Right lobe of liver (tissue), 6 donors: ENCODE measurements at regions not wholly inside any gene's neighbourhood (a gene's known extent, or its start where the extent isn't known, plus 50 kb on each side); places are given as distances from the start of the nearest gene placed in this dataset.

ENCODE experiments used
- ATAC-seq, 4 donors: fragments of 200-7000 bp; cut with Tn5 transposase; one replicate each; pipeline ENCODE4 v1.9.1; 2020; ENCODE audit warnings: mild to moderate bottlenecking in 4 of 4, moderate library complexity in 4 of 4
- DNase-seq, 3 donors: peaks; one replicate each; pipeline ENCODE4 v3.0.0-alpha.2; 2020
- H3K27ac ChIP-seq, 3 donors: fragments of 200-600 bp; one replicate each; pipeline ENCODE4 v1.8.0; 2022
- H3K27me3 ChIP-seq, 2 donors: fragments of 200-600 bp; one replicate each; pipeline ENCODE4 v1.8.0; 2022
- H3K36me3 ChIP-seq, 4 donors: fragments of 200-600 bp; sonication (generic) in 1 of 4; one replicate each; pipeline versions ENCODE4 v1.5.1 to v1.8.0; 2017 to 2022; ENCODE audit warnings: control low read depth in 1 of 4
- H3K4me1 ChIP-seq, 4 donors: fragments of 200-600 bp; sonication (generic) in 1 of 4; one replicate each; pipeline versions ENCODE4 v1.5.1 to v1.8.0; 2017 to 2022; ENCODE audit warnings: control low read depth in 1 of 4
- H3K4me3 ChIP-seq, 3 donors: fragments of 200-600 bp; one replicate each; pipeline ENCODE4 v1.8.0; 2022
- H3K9me3 ChIP-seq, 4 donors: fragments of 200-600 bp; sonication (generic) in 1 of 4; one replicate each; pipeline versions ENCODE4 v1.5.1 to v1.8.0; 2017 to 2022; ENCODE audit warnings: control low read depth in 1 of 4
- CTCF ChIP-seq, 4 donors: fragments of 200-600 bp in 3 of 4; fragments of 450-650 bp in 1 of 4; IDR thresholded peaks; one replicate each; pipeline versions ENCODE4 v1.5.1 to v1.8.0; 2016 to 2022; ENCODE audit warnings: antibody characterized with exemption in 4 of 4, mild to moderate bottlenecking in 2 of 4
- POLR2A ChIP-seq: fragments of 450-650 bp; IDR thresholded peaks from one replicate; pipeline ENCODE4 v1.6.1; 2017; ENCODE audit warnings: antibody characterized with exemption, mild to moderate bottlenecking
- WGBS: methylation state at CpG from one replicate; pipeline ENCODE4 v1.1.6; 2018; ENCODE audit warnings: low coverage, low lambda C conversion rate; ENCODE audit not compliant: insufficient coverage; ENCODE audit errors: missing lambda C conversion rate; 5-methylcytosine and 5-hydroxymethylcytosine counted together
- intact Hi-C, 2 donors: fragments of 100-400 bp; cut with DNase I; formaldehyde crosslinking; loops; one replicate each; pipeline versions ENCODE4 v1.11.2 to v1.14.1; 2022
- donor health status: DM: no; HTN: yes; CAD: no.
- donor health status: DM: no; HTN: no; CAD: no.
- donor health status: DM: no; HTN: no; CAD: no.
- donor health status: DM: no; HTN: yes; CAD: no.
- donor health status: DM: no; HTN: yes; CAD: no.

GRCh38 chr10:111347386-111348013, 270.7 kb downstream of the ADRA2A start:
- Histone ChIP-seq H3K4me1 (no peaks in the 10 kb centered on the region), H3K27ac (no peak overlapping the region), H3K4me3 (no peak overlapping the region), H3K36me3 (no peaks in the 10 kb centered on the region), H3K27me3 (no peaks in the 10 kb centered on the region), H3K9me3 (no peaks in the 10 kb centered on the region)
- ATAC-seq: no peak
- intact Hi-C loops: no loop called here
- WGBS: 41% methylated on average over 6 of the region's 6 CpGs
- DNase-seq: no peak
- TF ChIP-seq CTCF (IDR thresholded peaks at IDR 0.05) (no peak), POLR2A (no peak)

GRCh38 chr10:111348076-111348475, 271.2 kb downstream of the ADRA2A start:
- WGBS: 63% methylated on average over 4 of the region's 4 CpGs
- no peak for ATAC-seq
- H3K9me3 ChIP-seq: no peaks in the 10 kb centered on the region
- TF ChIP-seq CTCF (IDR thresholded peaks at IDR 0.05) (no peak), POLR2A (no peak)
- no peaks in the 10 kb centered on the region for H3K36me3 ChIP-seq
- no peaks in the 10 kb centered on the region for H3K4me1 ChIP-seq
- intact Hi-C loops: no loop called here
- no peak overlapping the region for H3K4me3 ChIP-seq
- H3K27me3 ChIP-seq: no peaks in the 10 kb centered on the region
- H3K27ac ChIP-seq: no peak overlapping the region
- no peak for DNase-seq

- TF ChIP-seq POLR2A (no peak), CTCF (IDR thresholded peaks at IDR 0.05) (no peak)
- Histone ChIP-seq H3K9me3 (no peaks in the 10 kb centered on the region), H3K4me1 (no peaks in the 10 kb centered on the region), H3K27me3 (no peaks in the 10 kb centered on the region), H3K27ac (no peak overlapping the region), H3K36me3 (no peaks in the 10 kb centered on the region), H3K4me3 (no peak overlapping the region)
- 92% methylated on average over 1 of the region's 1 CpG for WGBS
- DNase-seq (no peak), ATAC-seq (no peak)
- intact Hi-C loops: no loop called here
These were observed 278.0 kb downstream of the ADRA2A start for GRCh38 chr10:111354859-111355258.

- H3K9me3 ChIP-seq: no peaks in the 10 kb centered on the region
- no peaks in the 10 kb centered on the region for H3K36me3 ChIP-seq
- no peak overlapping the region for H3K4me3 ChIP-seq
- 26% methylated on average over 3 of the region's 3 CpGs for WGBS
- H3K27me3 ChIP-seq: no peaks in the 10 kb centered on the region
- ATAC-seq (no peak), DNase-seq (no peak)
- intact Hi-C loops: no loop called here
- H3K4me1 ChIP-seq: no peaks in the 10 kb centered on the region
- TF ChIP-seq CTCF (IDR thresholded peaks at IDR 0.05) (no peak), POLR2A (no peak)
- H3K27ac ChIP-seq: no peak overlapping the region
These were observed 279.7 kb downstream of the ADRA2A start for GRCh38 chr10:111356571-111356970.

GRCh38 chr10:111357859-111358258, 281.0 kb downstream of the ADRA2A start:
- 24% methylated on average over 1 of the region's 1 CpG for WGBS
- TF ChIP-seq CTCF (IDR thresholded peaks at IDR 0.05) (no peak), POLR2A (no peak)
- DNase-seq (no peak), ATAC-seq (no peak)
- H3K4me1 ChIP-seq: no peaks in the 10 kb centered on the region
- no peaks in the 10 kb centered on the region for H3K9me3 ChIP-seq
- no peak overlapping the region for H3K4me3 ChIP-seq
- no peaks in the 10 kb centered on the region for H3K36me3 ChIP-seq
- intact Hi-C loops: no loop called here
- H3K27ac ChIP-seq: no peak overlapping the region
- H3K27me3 ChIP-seq: no peaks in the 10 kb centered on the region
